CD4-positive, CD25-positive, alpha-beta regulatory T cell (primary cell): ENCODE measurements at regions not wholly inside any gene's neighbourhood (a gene's known extent, or its start where the extent isn't known, plus 50 kb on each side); places are given as distances from the start of the nearest gene placed in this dataset.

Experiments used
- ATAC-seq, 2 donors: fragments of 150-1000 bp; cut with Tn5 transposase; one replicate each; pipeline ENCODE4 v1.10.0; 2021; ENCODE audit warnings: low read depth in 2 of 2, moderate number of reproducible peaks in 2 of 2, moderate library complexity in 1 of 2
- DNase-seq, 3 donors: peaks; one replicate each; pipeline versions ENCODE4 v3.0.0 to v3.0.0-alpha.2; 2012 to 2022; ENCODE audit warnings: mixed read lengths in 1 of 3
- H3K27ac ChIP-seq: one replicate; pipeline ENCODE4 v1.7.0; 2013; ENCODE audit warnings: mild to moderate bottlenecking, low read length; ENCODE audit not compliant: insufficient read depth, poor library complexity, severe bottlenecking
- H3K27me3 ChIP-seq: one replicate; pipeline ENCODE4 v1.7.0; 2013; ENCODE audit warnings: low read length; ENCODE audit not compliant: control insufficient read depth, insufficient read depth
- H3K36me3 ChIP-seq: one replicate; pipeline ENCODE4 v1.7.0; 2013; ENCODE audit warnings: mild to moderate bottlenecking, low read length, moderate library complexity; ENCODE audit not compliant: control insufficient read depth, insufficient read depth
- H3K4me1 ChIP-seq: 2 replicates; pipeline ENCODE4 v1.7.0; 2013; ENCODE audit warnings: mild to moderate bottlenecking, low read length; ENCODE audit not compliant: insufficient read depth, control insufficient read depth, poor library complexity, severe bottlenecking
- H3K4me3 ChIP-seq: one replicate; pipeline ENCODE4 v1.7.0; 2013; ENCODE audit warnings: low read depth, mild to moderate bottlenecking, low read length, moderate library complexity
- H3K9me3 ChIP-seq, 2 experiments: 1 replicate in 1 of 2; 2 replicates in 1 of 2; pipeline ENCODE4 v1.7.0; 2013; ENCODE audit warnings: low read length in 2 of 2, mild to moderate bottlenecking in 1 of 2, moderate library complexity in 1 of 2; ENCODE audit not compliant: control insufficient read depth in 2 of 2
- H3K27ac Mint-ChIP-seq, 3 donors: one replicate each; pipeline ENCODE4 v1.8.0; 2020 to 2022; ENCODE audit warnings: mild to moderate bottlenecking in 3 of 3, mixed read lengths in 3 of 3, moderate library complexity in 2 of 3
- H3K27me3 Mint-ChIP-seq: one replicate; pipeline ENCODE4 v1.8.0; 2022; ENCODE audit warnings: mild to moderate bottlenecking, mixed read lengths
- H3K36me3 Mint-ChIP-seq: one replicate; pipeline ENCODE4 v1.8.0; 2020; ENCODE audit warnings: mixed read lengths
- H3K4me1 Mint-ChIP-seq, 4 donors: one replicate each; pipeline ENCODE4 v1.8.0; 2020 to 2022; ENCODE audit warnings: mixed read lengths in 4 of 4, mild to moderate bottlenecking in 1 of 4
- H3K4me3 Mint-ChIP-seq, 4 donors: one replicate each; pipeline ENCODE4 v1.8.0; 2020 to 2022; ENCODE audit warnings: mild to moderate bottlenecking in 4 of 4, mixed read lengths in 4 of 4, moderate library complexity in 3 of 4
- H3K9me3 Mint-ChIP-seq, 7 donors: one replicate each; pipeline ENCODE4 v1.8.0; 2020 to 2022; ENCODE audit warnings: mixed read lengths in 7 of 7, mild to moderate bottlenecking in 3 of 7, moderate library complexity in 2 of 7

GRCh38 chr4:140316799-140317198, 56.6 kb upstream of the SCOC start:
- no peak overlapping the region for H3K4me3 Mint-ChIP-seq
- no peak overlapping the region for H3K27ac Mint-ChIP-seq
- H3K4me1 ChIP-seq = no peaks in the 10 kb centered on the region
- no peaks in the 10 kb centered on the region for H3K36me3 ChIP-seq
- peaks cover 0 to 6% (median 2%) of the 10 kb centered on the region in 7 donors for H3K9me3 Mint-ChIP-seq
- no peaks in the 10 kb centered on the region for H3K36me3 Mint-ChIP-seq
- DNase-seq (no peak), ATAC-seq (no peak)
- no peak overlapping the region for H3K27ac ChIP-seq
- no peak overlapping the region for H3K4me3 ChIP-seq
- peaks cover 19% of the 10 kb centered on the region for H3K27me3 Mint-ChIP-seq
- H3K4me1 Mint-ChIP-seq = no peaks in the 10 kb centered on the region
- no peaks in the 10 kb centered on the region for H3K9me3 ChIP-seq
- H3K27me3 ChIP-seq = peaks cover 6% of the 10 kb centered on the region

DNA sequence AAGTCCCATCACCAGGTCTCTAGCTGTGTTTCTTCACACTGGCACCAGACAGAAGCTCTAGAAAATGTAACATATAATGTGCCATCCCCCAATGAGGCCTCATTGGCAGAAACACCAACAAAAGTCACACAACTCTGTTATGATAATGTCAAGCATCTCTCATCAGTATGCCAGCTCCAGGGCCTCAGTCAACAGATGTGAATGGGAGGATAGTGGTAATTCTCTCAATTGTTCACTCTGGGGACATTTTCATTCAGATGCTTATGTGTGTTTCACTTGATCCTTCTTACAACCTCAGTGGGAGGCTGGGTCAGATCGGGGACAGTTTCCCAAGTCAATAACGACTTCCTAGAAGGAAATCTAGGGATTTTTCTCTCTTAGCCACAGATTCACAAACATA, 57.5 kb upstream of the SCOC start:
- no peak overlapping the region for H3K27ac Mint-ChIP-seq
- peaks cover 0 to 2% (median 0%) of the 10 kb centered on the region in 7 donors for H3K9me3 Mint-ChIP-seq
- no peak overlapping the region for H3K27ac ChIP-seq
- H3K36me3 Mint-ChIP-seq = no peaks in the 10 kb centered on the region
- ATAC-seq = no peak
- H3K9me3 ChIP-seq = no peaks in the 10 kb centered on the region
- no peaks in the 10 kb centered on the region for H3K4me1 ChIP-seq
- H3K4me3 Mint-ChIP-seq = no peak overlapping the region
- H3K36me3 ChIP-seq = no peaks in the 10 kb centered on the region
- peaks cover 11% of the 10 kb centered on the region for H3K27me3 Mint-ChIP-seq
- DNase-seq = no peak
- H3K27me3 ChIP-seq = no peaks in the 10 kb centered on the region
- no peak overlapping the region for H3K4me3 ChIP-seq
- H3K4me1 Mint-ChIP-seq = no peaks in the 10 kb centered on the region

DNA sequence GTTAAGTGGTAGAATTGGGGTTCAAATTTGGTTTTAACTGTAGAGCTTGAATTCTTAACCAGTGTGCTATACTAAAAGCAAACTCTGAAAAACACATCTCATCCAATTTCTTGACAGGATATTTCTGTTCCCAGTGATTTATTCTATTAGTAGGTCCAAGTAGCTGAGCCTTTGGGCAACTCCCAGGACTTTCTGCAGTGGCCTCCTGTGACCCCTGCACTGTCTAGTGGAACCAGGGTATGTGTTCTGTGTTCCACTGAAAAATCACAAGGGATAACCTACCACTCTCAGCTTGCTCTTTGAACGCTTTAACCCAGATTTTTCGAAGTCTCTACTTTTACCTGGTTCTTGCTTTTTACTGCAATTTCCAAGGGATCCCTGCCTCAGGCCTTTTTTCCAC, 58.0 kb upstream of the SCOC start:
- no peak overlapping the region for H3K4me3 ChIP-seq
- H3K4me3 Mint-ChIP-seq = no peak overlapping the region
- H3K4me1 Mint-ChIP-seq = no peaks in the 10 kb centered on the region
- peaks cover 7% of the 10 kb centered on the region for H3K27me3 Mint-ChIP-seq
- H3K36me3 ChIP-seq = no peaks in the 10 kb centered on the region
- H3K36me3 Mint-ChIP-seq = no peaks in the 10 kb centered on the region
- peaks cover 0 to 2% (median 0%) of the 10 kb centered on the region in 7 donors for H3K9me3 Mint-ChIP-seq
- no peaks in the 10 kb centered on the region for H3K27me3 ChIP-seq
- H3K27ac Mint-ChIP-seq = no peak overlapping the region
- DNase-seq (no peak), ATAC-seq (no peak)
- H3K27ac ChIP-seq = no peak overlapping the region
- no peaks in the 10 kb centered on the region for H3K9me3 ChIP-seq
- H3K4me1 ChIP-seq = no peaks in the 10 kb centered on the region

DNA sequence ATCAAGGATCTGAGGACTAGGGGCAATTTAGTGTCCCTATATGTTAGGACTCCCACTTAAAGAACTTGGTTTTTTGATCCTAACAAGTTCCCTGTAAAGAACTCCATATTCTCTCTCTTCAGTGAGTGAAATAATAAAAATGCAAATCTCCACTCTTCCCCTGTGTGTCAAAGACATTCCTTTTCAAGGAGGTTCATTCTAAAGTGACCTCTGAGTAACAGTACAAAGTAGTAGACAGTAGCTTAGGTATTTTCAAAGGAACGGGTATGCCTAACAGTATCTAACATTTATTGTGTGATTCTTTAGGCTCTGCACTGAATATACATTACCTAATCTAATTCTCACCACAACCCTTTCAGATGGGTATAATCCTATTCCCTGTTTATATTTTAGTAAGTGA, 58.4 kb upstream of the SCOC start:
- DNase-seq (no peak), ATAC-seq (no peak)
- no peak overlapping the region for H3K27ac Mint-ChIP-seq
- H3K9me3 Mint-ChIP-seq = peaks cover 0 to 2% (median 0%) of the 10 kb centered on the region in 7 donors
- no peak overlapping the region for H3K4me3 Mint-ChIP-seq
- H3K4me3 ChIP-seq = no peak overlapping the region
- no peaks in the 10 kb centered on the region for H3K27me3 ChIP-seq
- H3K36me3 ChIP-seq = no peaks in the 10 kb centered on the region
- no peaks in the 10 kb centered on the region for H3K9me3 ChIP-seq
- H3K4me1 Mint-ChIP-seq = no peaks in the 10 kb centered on the region
- no peaks in the 10 kb centered on the region for H3K36me3 Mint-ChIP-seq
- H3K27me3 Mint-ChIP-seq = peaks cover 5% of the 10 kb centered on the region
- H3K27ac ChIP-seq = no peak overlapping the region
- H3K4me1 ChIP-seq = no peaks in the 10 kb centered on the region

- Mint-ChIP-seq H3K36me3 (no peaks in the 10 kb centered on the region), H3K4me3 (no peak overlapping the region), H3K27me3 (peaks cover 10% of the 10 kb centered on the region), H3K4me1 (no peaks in the 10 kb centered on the region), H3K27ac (no peak overlapping the region), H3K9me3 (no peaks in the 10 kb centered on the region)
- H3K27me3 ChIP-seq = no peaks in the 10 kb centered on the region
- no peaks in the 10 kb centered on the region for H3K9me3 ChIP-seq
- H3K4me1 ChIP-seq = no peaks in the 10 kb centered on the region
- no peak overlapping the region for H3K4me3 ChIP-seq
- no peak for ATAC-seq
- no peaks in the 10 kb centered on the region for H3K36me3 ChIP-seq
- H3K27ac ChIP-seq = no peak overlapping the region
- no peak for DNase-seq
Measured at GRCh38 chr4:140312100-140312499, 61.3 kb upstream of the SCOC start.

DNA sequence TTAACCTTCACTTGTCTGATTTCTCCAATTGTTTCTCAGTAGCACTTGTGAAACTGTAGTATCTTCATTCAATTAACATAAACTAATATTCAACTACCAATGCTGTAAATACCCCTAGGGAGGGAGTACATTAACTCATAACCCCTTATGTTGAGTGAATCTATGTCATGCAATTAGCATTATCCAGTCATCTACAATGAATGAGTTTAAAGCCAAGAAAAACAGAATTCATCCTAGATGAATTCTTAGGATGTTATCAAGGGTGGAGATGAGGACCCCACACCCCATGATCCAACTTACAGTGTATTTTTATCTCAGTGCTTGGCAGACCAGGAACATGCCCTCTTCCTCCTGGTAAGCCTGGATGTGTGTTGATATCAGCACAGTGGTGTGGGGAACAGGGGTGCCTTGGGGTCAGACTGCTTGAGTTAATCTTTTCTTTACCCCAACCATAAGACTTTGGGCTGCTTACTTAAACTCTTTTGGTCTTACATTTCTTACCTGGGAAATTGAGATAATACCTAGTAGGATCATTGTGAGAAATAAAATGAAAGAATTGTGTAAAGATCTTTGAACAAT, 62.1 kb upstream of the SCOC start:
- no peak overlapping the region for H3K4me3 Mint-ChIP-seq
- H3K27ac Mint-ChIP-seq = no peak overlapping the region
- DNase-seq (no peak), ATAC-seq (no peak)
- H3K4me3 ChIP-seq = no peak overlapping the region
- no peaks in the 10 kb centered on the region for H3K36me3 ChIP-seq
- H3K27me3 Mint-ChIP-seq = peaks cover 10% of the 10 kb centered on the region
- no peaks in the 10 kb centered on the region for H3K4me1 Mint-ChIP-seq
- no peaks in the 10 kb centered on the region for H3K9me3 ChIP-seq
- no peaks in the 10 kb centered on the region for H3K4me1 ChIP-seq
- H3K36me3 Mint-ChIP-seq = no peaks in the 10 kb centered on the region
- H3K27ac ChIP-seq = no peak overlapping the region
- no peaks in the 10 kb centered on the region for H3K9me3 Mint-ChIP-seq
- no peaks in the 10 kb centered on the region for H3K27me3 ChIP-seq

- no peak overlapping the region for H3K27ac ChIP-seq
- peaks cover 11% of the 10 kb centered on the region for H3K27me3 Mint-ChIP-seq
- no peaks in the 10 kb centered on the region for H3K9me3 ChIP-seq
- H3K9me3 Mint-ChIP-seq = no peaks in the 10 kb centered on the region
- ATAC-seq (no peak), DNase-seq (no peak)
- no peaks in the 10 kb centered on the region for H3K4me1 ChIP-seq
- no peaks in the 10 kb centered on the region for H3K4me1 Mint-ChIP-seq
- no peak overlapping the region for H3K4me3 Mint-ChIP-seq
- H3K4me3 ChIP-seq = no peak overlapping the region
- no peaks in the 10 kb centered on the region for H3K27me3 ChIP-seq
- no peaks in the 10 kb centered on the region for H3K36me3 ChIP-seq
- no peaks in the 10 kb centered on the region for H3K36me3 Mint-ChIP-seq
- no peak overlapping the region for H3K27ac Mint-ChIP-seq
Measured at GRCh38 chr4:140309124-140309870, 64.1 kb upstream of the SCOC start.
